Anterior cingulate cortex (tissue), 58 donors: ENCODE measurements at regions not wholly inside any gene's neighbourhood (a gene's known extent, or its start where the extent isn't known, plus 50 kb on each side); places are given as distances from the start of the nearest gene placed in this dataset.

ENCODE experiments used
- DNase-seq, 58 donors: peaks; one replicate each; lab custom pipeline; 2025; lab: John Stamatoyannopoulos, UW

GRCh38 chr2:239905884-239906654, 119.1 kb downstream of the NDUFA10 start:
- no peak for DNase-seq

GRCh38 chr2:239905306-239905705, 119.8 kb downstream of the NDUFA10 start:
- DNase-seq: no peak

GRCh38 chr2:239904496-239904895, 120.6 kb downstream of the NDUFA10 start:
- DNase-seq: no peak

DNA sequence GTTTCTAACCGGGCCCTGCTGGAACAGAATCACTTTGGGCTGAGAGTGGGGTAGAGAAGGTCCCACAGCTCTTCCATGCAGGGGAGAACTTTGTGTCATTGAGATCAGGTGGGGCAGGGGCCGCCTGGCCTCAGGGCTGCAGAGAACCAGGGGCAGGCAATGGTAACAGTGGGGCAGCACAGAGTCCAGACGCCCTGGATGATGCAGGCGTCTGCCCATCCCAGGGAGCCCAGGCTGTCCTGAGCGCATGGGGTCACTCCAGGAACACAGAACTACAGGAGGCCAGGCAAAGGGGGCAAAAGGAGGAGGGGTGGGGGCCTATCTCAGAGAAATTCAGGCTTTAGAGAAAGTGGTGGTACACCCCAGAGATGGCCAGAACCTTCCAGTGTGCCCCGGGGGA, 121.3 kb downstream of the NDUFA10 start:
- DNase-seq: no peak

- no peak for DNase-seq
Observed at GRCh38 chr2:239903210-239903609, 121.9 kb downstream of the NDUFA10 start.

- no peak for DNase-seq
Observed at GRCh38 chr2:239902749-239903201, 122.4 kb downstream of the NDUFA10 start.

- no peak for DNase-seq
Observed at GRCh38 chr2:239898292-239898925, 126.7 kb downstream of the NDUFA10 start.

GRCh38 chr2:239897596-239898235, 127.4 kb downstream of the NDUFA10 start:
- no peak for DNase-seq

- DNase-seq: no peak
Observed at GRCh38 chr2:239896075-239896474, 129.1 kb downstream of the NDUFA10 start.

DNA sequence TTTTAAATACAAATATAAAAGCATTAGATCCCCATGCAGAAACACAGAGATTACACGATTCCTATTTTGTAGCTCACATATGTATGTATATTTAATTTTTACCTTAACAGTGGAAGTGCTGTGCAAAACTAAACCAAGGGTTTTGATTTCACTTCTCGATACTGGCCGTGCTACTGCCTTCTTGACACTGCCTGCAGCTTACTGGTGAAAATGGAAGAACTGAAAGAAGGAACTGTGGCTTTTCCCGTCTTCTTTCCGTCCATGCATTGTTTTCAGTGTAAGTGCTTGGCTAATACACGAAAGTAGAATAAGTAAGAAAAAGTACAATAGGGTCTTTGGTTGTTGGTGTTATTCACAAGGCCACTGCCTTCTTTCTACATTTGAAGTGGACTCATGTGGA, 129.5 kb downstream of the NDUFA10 start:
- DNase-seq: peak in 2 of 58 donors; percentile 24 to 36

DNA sequence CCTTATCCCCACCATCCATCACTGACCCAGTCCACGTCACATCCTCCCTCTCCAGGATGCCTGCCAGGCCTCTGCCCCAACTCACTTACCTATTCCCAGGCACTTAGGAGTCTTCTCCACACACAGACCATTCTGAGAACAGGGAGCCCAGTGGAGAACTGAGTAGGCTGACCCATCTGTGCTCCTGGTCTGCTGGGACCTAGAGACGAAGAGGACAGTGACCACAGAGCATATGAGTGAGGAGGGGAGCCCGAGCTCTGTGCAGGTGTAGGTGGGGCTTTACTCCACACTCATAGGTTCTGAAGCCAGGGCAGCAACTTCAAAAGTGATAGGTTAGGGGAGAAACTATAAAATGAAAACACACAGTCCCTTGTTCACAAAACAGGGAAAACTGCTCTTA, 130.0 kb downstream of the NDUFA10 start:
- DNase-seq: no peak

DNA sequence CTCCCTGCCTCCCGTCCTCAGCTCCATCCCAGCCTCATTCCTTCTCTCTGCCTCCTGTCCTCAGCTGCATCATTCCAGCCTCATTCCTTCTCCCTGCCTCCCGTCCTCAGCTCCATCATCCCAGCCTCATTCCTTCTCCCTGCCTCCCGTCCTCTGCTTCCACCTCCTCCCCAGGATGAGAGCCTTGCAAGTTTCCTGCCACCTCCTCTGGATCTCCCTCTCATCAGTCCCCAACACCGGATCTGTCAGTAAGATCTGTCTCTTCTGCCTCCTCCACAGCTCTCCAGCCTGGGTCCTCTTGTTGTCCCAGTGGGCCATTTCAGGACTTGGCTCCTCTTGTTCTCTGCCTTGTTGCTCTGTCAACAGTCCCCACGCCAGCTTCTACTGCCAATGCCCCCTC, 130.9 kb downstream of the NDUFA10 start:
- no peak for DNase-seq

GRCh38 chr2:239893236-239893515, 132.0 kb downstream of the NDUFA10 start:
- peak in 1 of 58 donors; percentile 8 for DNase-seq

- no peak for DNase-seq
Observed at GRCh38 chr2:239892441-239893235, 132.5 kb downstream of the NDUFA10 start.

GRCh38 chr2:239891698-239892097, 133.4 kb downstream of the NDUFA10 start:
- DNase-seq: no peak

DNA sequence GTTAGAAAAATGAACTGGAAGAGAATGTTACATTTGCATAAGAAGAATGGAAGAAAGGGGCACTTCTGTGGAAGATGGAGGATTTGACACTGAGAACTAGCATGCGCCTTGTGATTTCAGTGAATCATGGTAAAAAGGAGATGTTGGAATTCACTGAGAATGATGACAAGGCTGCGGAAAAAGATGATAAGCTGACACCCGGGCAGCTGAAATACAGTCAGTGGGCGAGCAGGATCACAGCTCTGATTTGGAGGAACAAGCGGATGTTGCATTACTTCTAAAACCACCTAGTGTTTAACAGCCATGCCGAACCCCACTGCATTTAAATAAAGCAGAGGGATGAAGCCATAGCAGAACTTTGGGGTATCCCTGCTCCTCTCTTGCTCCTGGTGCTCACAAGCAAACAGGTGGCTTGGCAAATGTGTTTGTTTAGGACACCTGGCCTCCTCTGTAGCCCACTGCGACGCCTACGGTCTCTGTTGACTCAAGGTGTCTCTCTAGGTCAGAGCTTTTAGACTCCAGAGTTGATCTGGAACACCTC, 134.9 kb downstream of the NDUFA10 start:
- DNase-seq: peak in 2 of 58 donors; percentile 9 to 22

DNA sequence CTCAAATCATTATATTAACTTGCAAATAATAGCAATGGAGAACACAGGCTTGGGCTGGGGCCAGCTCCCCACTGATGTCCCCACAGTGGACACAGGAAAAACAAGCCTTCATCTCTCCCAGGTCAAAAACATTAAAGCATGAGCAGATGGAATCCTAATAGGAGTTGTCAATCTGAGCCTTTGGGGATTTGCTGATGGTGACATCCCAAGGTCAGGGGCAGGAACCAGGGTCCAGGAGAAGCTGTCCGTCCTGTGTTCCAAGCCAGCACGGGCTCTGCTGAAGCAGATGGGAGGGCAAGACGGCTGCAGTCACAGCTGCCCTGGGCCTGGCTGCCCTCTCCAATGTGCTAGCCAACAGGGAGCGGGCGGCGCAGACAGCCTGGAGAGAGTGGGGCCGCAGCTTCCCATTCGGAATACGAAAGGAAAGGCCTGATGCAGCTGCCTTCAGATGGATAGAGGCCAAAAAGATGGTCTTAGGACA, 135.5 kb downstream of the NDUFA10 start:
- DNase-seq: peak in 15 of 58 donors; percentile 9 to 43 (median 20)

DNA sequence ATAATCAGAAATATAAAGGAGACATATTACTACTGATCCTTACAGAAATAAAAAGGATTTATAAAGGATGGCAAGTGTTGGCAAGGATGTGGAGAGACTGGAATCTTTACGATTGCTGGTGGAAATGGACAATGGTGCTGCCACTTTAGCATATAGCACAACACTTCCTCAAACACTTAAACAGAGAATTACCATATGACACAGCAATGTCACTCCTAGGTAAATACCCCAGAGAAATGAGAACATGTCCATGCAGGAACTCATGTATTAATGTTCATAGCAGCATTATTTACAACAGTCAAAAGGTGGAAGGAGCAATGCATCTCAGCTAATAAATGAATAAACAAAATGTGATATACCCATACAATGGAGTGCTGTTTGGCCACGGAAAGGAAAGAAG, 137.5 kb downstream of the NDUFA10 start:
- no peak for DNase-seq

- no peak for DNase-seq
Observed at GRCh38 chr2:239886781-239887180, 138.4 kb downstream of the NDUFA10 start.

- no peak for DNase-seq
Observed at GRCh38 chr2:239884875-239885274, 140.3 kb downstream of the NDUFA10 start.

- DNase-seq: no peak
Observed at GRCh38 chr2:239884051-239884405, 141.1 kb downstream of the NDUFA10 start.
